Transverse colon (tissue), 4 donors: ENCODE measurements at regions not wholly inside any gene's neighbourhood (a gene's known extent, or its start where the extent isn't known, plus 50 kb on each side); places are given as distances from the start of the nearest gene placed in this dataset.

ENCODE experiments used
- CTCF ChIP-seq, 5 experiments: fragments of 200-600 bp in 3 of 5; fragments of 450-650 bp in 2 of 5; sonication (generic) in 3 of 5; IDR thresholded peaks; 1 replicate in 2 of 5; 2 replicates in 3 of 5; pipeline ENCODE4 v1.5.1; 2016 to 2017; ENCODE audit warnings: antibody characterized with exemption in 5 of 5, inconsistent platforms in 3 of 5, mild to moderate bottlenecking in 2 of 5, moderate library complexity in 1 of 5
- POLR2A ChIP-seq: fragments of 450-650 bp; IDR thresholded peaks from one replicate; pipeline ENCODE4 v1.6.1; 2016; ENCODE audit warnings: antibody characterized with exemption, mild to moderate bottlenecking, moderate library complexity
- POLR2AphosphoS5 ChIP-seq, 3 donors: sonication (generic); formaldehyde crosslinking; IDR thresholded peaks; one replicate each; pipeline ENCODE4 v1.6.1; 2016; ENCODE audit warnings: antibody characterized with exemption in 3 of 3

- TF ChIP-seq CTCF (IDR thresholded peaks at IDR 0.05) (no peak), POLR2A (no peak), POLR2AphosphoS5 (IDR thresholded peaks at IDR 0.05) (no peak)
These were observed 838.8 kb downstream of the MAFB start for GRCh38 chr20:39850246-39850645.
